ENCODE measurements at regions not wholly inside any gene's neighbourhood (a gene's known extent, or its start where the extent isn't known, plus 50 kb on each side); places are given as distances from the start of the nearest gene placed in this dataset.

DNA sequence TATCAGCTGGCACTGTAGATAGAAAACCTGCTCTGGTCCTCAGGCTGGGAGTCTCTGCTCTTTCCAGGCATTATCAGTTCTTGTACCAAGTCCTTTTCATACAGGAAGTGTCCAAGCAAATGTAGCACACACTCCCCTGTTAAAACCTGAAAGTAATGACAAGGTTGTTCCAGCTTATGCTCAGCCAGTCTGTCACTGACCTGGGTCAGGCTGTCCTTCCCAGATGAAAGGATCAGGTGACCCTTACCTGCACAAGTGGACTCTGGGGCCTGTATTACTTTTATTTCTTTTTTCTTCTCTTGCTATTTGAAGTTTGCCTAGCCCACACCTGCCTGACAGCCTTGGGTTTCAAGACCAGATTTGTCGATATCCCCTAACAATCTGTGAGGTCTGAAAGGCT is 156.3 kb upstream of the SESN3 start:
- no peak for DNase-seq (ENCODE audit: low read depth)

DNA sequence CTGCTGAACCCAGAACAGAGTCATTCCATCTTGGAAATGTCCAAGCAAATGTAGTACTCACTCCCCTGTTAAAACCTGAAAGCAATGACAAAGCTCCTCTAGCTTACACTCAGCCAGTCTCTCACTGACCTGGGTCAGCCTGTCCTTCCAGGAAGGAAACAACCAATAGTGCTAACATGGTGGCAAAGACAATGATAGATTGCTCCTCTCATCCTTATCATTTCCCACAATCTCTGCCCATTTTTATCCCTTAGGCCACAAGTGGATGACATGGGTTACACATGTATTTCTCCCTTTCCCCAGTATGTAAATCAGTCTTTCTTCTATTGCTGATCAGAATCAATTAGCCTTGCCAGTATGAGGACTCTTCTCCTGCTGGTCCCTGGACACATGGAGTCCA is 154.6 kb upstream of the SESN3 start:
- no peak for DNase-seq (ENCODE audit: low read depth)

DNA sequence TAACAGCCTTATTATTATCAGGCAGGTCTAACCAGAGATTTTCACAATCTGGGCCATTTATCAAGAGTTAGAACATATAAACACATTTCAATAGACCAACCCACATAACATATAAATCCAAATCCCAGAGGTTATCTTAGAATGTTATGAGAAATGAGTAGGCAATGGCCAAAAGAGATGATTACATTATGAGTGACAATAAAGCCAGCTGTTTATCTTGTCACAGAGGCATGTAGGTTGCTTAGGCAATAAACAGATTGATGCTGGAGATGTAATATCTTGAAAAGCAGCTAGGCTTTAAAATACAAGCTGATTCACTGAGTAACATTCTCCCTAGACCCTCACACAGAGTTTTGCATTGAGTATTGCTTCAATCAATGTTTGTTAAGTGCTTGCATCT is 148.5 kb upstream of the SESN3 start:
- DNase-seq (ENCODE audit: low read depth), result no peak

DNA sequence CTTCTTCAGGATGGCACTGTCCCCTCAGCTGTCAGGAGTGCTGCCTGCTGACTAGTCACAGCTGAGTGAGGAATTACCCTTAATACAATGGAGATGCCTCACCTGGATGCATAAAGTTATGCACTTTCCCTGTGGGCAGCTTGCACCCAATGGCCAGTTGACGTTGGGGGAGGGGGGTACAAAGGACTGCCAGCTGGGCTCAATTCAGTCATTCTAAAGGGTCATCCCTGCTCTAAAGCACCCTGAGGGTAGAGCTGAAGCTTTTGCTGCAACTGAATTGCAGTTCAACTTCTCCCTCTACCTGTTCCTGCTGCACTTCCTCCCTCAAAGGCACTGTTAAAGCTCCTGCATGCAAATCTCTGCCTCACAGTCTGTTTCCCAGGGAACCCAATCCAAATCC is 147.8 kb upstream of the SESN3 start:
- no peak for DNase-seq (ENCODE audit: low read depth)

DNA sequence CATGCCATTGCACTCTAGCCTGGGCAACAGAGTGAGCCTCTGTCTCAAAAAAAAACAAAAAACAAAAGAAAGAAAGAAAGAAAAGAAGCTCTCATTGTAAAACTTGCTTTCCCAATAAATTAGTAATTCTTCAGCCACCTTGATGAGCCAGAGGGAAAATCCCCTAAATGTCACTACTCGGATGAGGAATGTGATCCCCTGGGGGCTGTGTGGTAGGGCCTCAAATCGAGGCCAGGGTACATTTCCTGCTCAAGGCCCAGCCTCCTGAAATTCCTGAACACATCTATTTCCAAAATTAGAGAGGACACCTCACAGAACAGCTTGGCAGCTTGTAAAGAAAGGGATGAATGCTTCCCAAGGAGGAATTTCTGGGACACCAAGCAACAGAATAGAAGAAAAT is 147.1 kb upstream of the SESN3 start:
- no peak for DNase-seq (ENCODE audit: low read depth)

DNA sequence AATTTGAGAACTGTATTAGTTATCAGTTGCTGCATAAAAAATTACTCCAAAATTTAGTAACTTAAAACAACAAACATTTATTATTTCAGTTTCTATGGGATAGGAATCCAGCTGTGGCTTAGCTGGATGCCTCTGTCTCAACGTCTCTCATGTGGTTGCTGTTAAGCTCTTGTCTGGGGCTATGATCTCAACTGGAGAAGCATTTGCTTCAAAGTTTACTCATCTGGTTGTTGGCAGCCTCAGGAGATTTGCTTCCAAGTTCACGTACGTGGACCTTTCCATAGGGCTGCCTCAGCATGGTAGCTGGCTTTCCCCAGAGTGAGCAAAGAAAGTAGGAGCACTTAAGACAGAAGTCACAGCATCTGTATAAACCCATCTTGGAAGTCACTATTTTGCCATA is 144.9 kb upstream of the SESN3 start:
- DNase-seq (ENCODE audit: low read depth), result no peak

DNA sequence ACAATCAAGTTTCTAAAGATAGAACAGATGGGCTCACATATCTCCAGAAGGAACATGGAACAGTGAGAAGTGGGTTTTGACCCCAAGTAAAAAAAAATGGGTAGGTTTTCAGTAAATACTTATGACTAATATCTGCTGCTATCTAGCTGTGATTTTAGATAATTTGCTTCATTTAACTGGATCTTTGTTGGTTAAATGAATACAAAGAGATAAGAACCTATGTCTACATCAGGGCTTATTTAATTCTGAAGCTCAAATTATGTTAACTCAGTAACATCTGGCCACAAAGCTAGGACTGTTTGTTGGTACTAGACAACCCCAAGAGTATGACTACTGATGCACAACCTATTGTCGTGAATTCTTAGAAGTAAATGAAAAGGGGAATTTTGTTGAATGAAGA is 144.4 kb upstream of the SESN3 start:
- DNase-seq (ENCODE audit: low read depth), result no peak

DNA sequence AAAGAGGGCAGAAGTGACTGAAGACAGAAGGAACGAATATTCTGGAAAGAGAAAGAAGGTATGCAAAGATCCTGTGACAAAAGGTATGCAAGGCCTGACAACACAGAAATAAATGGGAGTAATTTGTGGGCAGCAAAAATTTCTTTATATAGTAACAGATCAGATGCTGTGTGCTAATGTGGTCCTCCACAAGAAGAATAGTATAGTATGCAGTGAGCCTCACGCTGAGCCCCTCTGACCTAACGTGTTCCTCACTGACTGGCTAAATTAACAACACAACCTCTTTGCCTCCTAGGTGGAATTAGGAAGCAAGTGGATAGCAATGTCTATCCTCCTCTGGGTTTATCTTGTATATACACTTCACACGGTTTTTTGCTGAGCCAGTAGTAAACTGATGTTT is 143.1 kb upstream of the SESN3 start:
- DNase-seq (ENCODE audit: low read depth), result no peak

DNA sequence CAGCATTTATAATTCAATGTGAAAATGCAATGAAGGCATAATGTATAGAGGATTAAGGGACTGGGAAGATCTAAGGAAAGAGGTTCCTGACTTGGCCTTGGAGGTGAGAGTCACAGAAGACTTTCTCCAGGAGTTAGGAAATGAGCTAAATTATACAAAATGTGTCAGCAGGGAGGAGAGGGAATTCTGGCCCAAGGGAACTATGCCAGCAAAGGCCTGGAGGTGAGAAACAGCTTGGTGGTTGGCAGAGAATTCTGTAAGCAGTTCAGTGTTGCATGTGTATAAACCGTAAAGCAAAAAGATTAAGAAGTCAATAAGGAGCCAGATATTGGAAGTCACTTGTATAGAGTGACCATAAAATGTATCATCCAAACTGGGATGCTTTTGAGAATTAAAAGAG is 142.2 kb upstream of the SESN3 start:
- no peak for DNase-seq (ENCODE audit: low read depth)

DNA sequence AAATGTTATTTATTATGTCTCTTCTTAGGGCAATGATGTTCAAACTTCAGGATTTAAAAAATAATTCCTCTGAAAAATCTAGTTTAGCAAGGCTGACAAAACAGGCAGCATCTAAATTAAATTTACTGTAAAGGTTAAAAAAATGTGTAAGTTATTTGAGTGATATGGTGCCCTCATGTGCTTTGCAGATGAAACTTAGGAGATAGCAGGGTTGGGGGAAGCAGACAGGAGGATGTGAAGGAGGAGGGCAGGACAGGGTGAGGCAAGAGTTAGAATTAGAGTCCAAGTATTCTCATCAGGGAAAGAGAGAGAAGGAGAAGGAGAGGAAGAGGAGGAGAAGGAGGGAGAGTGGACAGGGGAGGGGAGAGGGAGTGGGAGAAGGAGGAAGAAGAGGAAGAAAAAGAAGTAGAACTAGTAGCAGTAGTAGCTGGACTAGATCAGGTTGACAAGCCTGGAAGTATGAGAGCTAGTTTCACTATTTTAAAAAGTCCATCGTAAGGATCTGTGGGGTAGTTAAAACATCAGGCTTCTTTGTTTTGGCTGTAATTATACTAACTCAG is 141.2 kb upstream of the SESN3 start:
- DNase-seq (ENCODE audit: low read depth), result no peak

DNA sequence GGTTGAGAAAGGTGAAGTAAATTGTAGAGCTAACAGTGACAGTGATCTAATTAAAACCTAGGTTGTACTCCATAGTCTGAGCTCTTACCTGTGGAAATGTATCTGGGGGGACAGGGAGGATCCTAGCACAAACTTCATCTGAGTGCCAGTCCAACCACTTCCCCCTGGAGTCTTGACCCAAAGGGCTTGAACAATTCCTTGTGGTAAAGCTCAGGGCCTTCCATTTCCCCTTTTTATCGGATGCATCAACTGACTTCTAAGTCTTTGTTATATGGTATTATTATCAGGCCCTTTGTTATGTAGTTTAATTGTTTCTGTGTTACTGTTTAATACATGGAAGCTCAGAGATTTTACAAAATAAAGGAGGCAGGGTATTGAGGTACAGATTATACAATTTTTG is 140.2 kb upstream of the SESN3 start:
- DNase-seq (ENCODE audit: low read depth), result no peak

DNA sequence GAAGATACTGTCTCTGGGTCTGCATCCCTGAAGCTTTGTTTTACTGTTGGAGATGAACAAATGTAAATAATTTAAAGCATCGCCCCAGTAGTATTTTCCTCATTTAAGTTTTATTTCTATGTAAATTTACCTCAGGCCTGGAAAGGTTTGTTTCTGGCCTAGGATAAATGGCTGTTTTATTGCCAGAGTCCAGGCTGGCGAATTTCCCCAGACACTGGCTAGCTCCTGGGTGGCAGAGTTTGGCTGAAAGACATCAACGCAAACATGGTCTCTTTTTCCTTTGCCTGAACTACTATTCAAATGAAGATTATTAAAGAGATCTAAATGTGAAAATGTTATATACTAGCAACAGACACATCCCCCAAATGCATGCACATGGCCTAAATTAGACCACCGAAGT is 136.7 kb upstream of the SESN3 start:
- no peak for DNase-seq (ENCODE audit: low read depth)

DNA sequence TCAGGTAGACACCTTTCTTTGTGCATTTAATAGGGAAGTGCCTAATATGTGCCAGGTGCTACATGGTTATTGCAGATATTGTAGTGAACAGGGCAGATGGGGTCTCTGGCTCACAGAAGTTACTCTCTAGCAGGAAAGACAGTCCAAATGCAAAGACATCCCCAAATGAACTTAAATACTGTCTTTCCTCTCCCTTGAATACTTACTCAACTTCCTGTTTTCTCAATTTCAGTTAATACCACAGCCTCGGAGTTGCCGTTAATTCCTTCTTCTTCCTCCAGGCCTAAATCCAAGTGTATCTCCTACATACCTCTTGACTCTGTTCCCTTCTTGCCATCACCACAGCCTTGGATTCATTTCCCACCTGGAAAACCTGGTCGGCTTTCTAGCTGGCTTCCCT is 134.3 kb upstream of the SESN3 start:
- no peak for DNase-seq (ENCODE audit: low read depth)

DNA sequence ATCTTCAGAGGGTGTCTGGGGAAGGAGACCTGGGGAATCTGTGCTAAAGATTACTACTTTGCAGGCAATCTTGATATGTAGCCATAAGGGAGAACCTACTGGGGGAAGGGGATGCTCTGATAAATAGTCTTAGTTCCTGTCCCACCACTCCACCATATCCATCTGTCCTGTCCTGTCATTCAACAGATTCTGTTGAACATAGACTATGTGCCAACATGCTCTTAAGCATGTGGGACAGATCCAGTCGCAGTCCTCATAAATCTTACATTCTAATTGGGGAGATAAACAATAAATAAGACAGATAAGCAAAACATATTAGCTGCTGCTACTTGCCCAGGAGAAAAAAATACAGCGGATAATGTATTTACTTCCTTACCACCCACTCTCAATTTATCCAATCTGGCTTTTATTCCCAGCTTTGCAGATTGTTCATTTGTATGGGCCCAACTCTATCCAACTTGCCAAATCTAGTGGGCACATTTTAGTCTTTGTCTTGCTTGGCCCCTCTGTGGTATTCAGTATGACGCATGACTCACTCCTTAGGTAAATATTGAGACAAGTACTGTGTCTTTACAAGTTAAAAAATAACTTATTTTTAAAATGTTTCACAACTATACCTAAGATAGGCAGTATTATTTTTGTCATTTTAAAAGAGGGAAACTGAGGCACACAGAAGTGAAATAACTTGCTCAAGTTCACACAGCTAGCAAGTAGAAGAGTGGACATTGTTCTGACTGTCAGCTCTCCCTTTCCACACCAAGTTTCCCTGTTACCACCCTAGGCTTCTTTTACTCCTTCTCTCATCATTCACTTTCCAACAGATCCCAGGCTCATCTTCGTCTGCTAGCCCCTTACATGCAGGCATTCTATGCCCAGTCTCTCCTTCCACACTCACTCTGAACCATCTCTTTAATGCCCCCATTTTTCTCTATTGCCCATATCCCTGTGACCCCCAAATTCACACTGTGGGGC is 133.6 kb upstream of the SESN3 start:
- no peak for DNase-seq (ENCODE audit: low read depth)

DNA sequence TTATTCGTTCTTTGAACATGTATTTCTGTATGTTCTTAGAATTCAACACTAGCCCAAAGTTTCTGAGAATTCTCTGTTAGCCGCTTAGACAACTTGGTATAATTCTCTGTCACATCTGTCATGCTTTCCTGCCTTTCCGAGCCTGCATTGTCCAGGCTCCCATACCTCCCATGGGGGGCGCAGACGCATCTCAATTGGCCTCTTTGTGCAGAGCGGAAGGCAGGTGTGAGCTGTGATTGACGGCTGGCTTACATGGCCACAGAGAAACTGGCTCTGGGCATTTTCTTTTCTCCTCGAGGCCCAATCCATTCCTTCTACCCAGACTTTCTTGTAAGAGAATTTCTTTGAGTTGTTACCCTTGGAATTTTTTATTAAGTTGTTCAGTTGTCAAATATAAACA is 132.7 kb upstream of the SESN3 start:
- no peak for DNase-seq (ENCODE audit: low read depth)

DNA sequence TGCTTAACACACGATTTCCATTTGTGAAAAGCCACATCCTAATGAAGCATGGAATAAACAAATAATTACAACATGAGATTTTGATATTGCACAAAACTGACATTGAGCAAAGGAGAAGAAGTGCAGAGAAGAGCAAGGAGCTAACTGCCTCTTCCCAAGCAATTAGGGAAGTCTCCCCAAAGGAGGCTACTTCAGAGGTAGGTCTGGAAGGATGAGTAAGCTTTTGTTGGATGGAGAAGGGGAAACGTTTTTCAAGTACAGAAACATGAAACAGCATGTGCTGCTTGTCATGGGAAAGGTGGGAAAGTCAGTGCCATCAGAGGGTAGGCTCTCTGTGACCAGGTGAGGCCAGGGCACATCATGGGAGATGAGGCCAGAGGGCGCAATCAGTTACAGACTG is 132.2 kb upstream of the SESN3 start:
- no peak for DNase-seq (ENCODE audit: low read depth)

DNA sequence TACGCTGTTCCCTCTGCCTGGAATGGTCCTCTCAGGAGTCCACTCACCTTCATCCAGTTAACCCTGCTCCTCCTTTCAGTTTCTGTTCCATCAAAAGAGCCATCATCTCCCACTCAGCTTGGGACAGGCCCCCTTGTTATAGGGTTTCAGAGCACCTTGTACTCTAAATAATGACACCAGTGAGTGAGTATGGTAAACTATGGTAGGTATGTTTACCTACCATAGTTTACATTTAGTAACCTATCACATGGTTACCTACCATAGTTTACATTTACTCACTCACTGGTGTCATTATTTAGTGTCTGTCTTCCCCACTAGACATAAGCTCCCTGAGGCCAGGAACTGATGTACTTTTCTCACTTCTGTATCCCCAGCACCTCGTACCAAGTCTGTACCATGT is 130.2 kb upstream of the SESN3 start:
- no peak for DNase-seq (ENCODE audit: low read depth)

DNA sequence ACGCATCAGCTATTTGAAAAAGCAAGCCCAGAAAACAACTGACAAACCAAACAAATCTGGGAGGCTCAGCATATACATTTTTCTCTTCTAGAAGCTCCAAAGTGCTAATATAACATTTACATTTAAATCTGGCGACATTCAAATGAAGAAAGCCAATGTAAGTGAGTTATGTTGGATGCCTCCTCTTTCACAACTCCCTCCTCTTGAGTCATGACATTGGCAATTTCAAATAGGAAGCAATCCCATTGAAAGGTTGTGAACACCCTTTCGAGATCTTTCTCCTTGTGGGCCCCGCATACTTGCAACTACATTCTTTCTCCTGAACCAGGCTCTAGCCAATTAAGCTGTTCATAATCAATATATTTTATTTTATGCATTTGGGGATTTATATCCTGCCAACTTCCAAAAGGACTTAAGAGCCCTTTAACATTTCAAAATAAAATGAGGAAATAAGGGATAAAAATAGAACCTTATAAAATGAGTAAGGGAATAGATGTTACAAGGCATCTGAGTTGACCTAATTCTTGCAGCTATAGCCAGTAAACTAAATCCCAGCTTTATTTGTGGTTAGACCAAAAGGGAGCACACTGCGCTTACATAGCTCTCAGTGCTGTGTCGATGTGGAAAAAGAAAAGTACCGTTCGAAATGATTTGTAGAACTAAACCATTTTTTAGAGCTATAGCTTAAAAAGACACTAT is 129.5 kb upstream of the SESN3 start:
- DNase-seq (ENCODE audit: low read depth), result no peak

DNA sequence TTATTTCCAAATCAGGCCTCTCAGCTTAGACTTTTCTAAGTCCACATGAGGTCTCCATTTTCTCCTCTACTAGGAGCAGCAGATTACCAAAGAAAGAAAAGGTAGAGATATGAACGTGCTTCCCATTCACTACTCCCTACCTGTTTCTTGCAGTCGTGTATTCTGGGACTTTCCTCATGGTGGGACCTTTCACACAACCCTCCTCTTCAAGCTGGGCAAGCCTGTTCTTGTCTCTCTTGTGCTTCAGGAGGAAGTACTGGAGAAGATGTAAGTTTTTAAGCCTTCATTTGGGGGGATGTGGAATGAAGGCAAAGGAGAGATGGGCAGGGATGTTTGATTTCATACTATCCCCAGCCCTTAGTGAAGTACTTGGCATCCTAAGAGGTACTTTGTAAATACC is 128.8 kb upstream of the SESN3 start:
- DNase-seq (ENCODE audit: low read depth), result no peak

DNA sequence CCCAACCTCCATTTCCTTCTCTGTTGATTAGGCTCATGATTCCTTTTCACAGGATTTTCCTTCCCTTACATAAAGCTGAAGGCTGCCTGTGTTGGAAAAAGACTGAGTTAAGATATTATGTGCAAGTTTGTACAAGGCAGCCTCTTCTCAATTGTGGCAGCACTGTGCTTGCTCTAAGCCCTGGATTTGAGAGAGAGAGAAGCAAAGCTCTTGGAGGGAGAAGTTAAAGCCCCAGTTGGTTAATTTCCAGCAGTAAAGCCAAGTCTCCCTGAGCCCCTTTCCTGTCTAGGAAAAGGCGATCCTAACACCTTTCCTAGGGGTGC is 128.3 kb upstream of the SESN3 start:
- DNase-seq (ENCODE audit: low read depth), result no peak

DNA sequence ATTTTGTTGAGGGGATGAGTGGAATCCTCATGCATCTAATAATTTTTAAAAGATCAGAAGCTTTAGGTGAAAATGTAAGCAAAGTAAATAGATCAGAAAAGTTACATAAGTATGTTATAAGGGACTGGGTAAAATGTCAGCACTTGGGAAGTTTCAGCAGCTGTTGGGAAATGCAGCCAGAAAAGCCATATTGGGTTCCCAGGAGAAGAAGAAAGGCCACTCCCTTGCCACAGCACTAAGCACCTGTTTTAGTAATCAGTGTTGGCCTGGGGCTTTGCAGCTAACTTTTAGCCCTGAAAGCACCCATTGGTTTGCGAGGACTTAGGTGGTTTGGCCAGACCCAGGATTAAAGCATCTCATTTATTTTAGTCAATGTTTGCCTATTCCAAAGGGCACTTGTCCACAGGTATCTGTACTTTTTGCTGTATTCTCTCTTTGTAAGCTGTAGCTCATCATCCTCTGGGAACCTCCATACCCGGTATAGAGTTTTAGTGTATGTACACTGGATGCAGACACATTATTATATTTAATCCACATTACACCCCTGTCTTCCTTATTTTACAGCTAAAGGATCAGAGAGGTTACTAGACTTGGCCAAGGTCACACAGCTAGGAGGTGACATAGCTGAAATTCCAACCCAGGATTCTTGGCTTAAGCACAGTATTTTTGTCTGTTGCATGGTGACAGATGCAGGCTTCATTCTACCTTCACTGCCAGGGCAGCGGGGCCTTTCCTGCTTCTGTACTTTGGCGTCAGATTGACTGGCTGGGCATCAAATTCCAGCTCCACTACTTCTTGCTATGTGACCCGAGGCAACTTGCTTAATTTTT is 127.7 kb upstream of the SESN3 start:
- no peak for DNase-seq (ENCODE audit: low read depth)

DNA sequence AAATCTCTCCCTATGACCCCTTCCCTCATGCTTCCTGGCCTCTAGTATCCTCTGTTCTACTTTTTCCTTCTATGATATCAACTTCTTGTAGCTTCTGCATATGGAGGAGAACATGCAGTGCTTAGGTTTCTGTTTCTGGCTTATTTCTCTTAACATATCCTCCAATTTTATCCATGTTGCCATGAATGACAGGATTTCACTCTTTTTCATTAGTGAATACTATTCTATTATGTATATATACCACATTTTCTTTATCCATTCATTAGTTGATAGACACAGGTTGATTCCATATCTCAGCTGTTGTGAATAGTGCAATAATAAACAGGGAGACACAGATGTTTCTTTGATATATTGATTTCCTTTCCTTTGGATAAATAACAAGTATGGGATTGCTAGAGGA is 123.3 kb upstream of the SESN3 start:
- no peak for DNase-seq (ENCODE audit: low read depth)

DNA sequence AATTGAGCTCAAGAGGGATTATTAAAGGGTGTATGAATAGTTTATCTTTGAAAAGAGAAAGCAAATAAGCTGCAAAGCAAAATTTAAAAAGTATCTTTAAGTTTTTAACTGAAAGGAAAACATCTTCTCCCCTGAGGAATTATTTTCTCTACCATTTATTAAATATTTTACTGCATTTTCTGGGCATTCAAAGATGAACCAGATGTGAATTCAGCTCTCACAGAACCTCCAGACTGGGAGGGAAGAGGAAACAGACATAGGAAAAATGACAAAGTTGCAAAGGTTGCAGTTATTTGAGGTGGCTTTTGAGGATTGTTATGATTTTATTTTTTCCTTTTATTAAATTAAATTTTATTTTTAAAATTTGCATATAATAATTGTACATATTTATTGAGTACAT is 122.7 kb upstream of the SESN3 start:
- no peak for DNase-seq (ENCODE audit: low read depth)
